Neuronal stem cell (in vitro differentiated cells): ENCODE measurements at regions not wholly inside any gene's neighbourhood (a gene's known extent, or its start where the extent isn't known, plus 50 kb on each side); places are given as distances from the start of the nearest gene placed in this dataset.
"Not testable (repeated sequence)": the region's sequence is repeated elsewhere in the genome, so short reads cannot be mapped to it uniquely, and the experiment has no call there.

Experiments used
- DNase-seq: peaks from one replicate; pipeline ENCODE4 v3.0.0-alpha.2; 2013; ENCODE audit warnings: low spot score
- H2AFZ ChIP-seq: one replicate; pipeline ENCODE4 v1.6.1; 2013; ENCODE audit warnings: mild to moderate bottlenecking, low read length, inconsistent platforms
- H2AK5ac ChIP-seq: 2 replicates; pipeline ENCODE4 v1.6.1; 2013; ENCODE audit warnings: low read depth, mild to moderate bottlenecking, inconsistent platforms, low read length, moderate library complexity, mixed read lengths
- H2BK120ac ChIP-seq: 2 replicates; pipeline ENCODE4 v1.6.1; 2013; ENCODE audit warnings: low read depth, mild to moderate bottlenecking, inconsistent platforms, low read length, moderate library complexity, mixed read lengths
- H2BK12ac ChIP-seq: one replicate; pipeline ENCODE4 v1.6.1; 2013; ENCODE audit warnings: low read length, inconsistent platforms
- H2BK15ac ChIP-seq: 2 replicates; pipeline ENCODE4 v1.6.1; 2013; ENCODE audit warnings: mild to moderate bottlenecking, low read length, inconsistent platforms, mixed read lengths
- H2BK5ac ChIP-seq: one replicate; pipeline ENCODE4 v1.6.1; 2013; ENCODE audit warnings: inconsistent platforms, mild to moderate bottlenecking, low read length, moderate library complexity
- H3K14ac ChIP-seq: one replicate; pipeline ENCODE4 v1.6.1; 2013; ENCODE audit warnings: low read length, inconsistent platforms
- H3K18ac ChIP-seq: 2 replicates; pipeline ENCODE4 v1.6.1; 2013; ENCODE audit warnings: low read length, inconsistent platforms
- H3K23ac ChIP-seq: 2 replicates; pipeline ENCODE4 v1.6.1; 2013; ENCODE audit warnings: low read depth, mild to moderate bottlenecking, mixed read lengths, low read length, inconsistent platforms; ENCODE audit not compliant: poor library complexity
- H3K27ac ChIP-seq: replicated peaks from 3 replicates; pipeline ENCODE4 v1.5.1; 2013; ENCODE audit warnings: low read length, inconsistent platforms
- H3K27me3 ChIP-seq, 3 experiments: 2 replicates each; pipeline ENCODE4 v1.6.1; 2013; ENCODE audit warnings: low read length in 3 of 3, mild to moderate bottlenecking in 2 of 3, inconsistent platforms in 1 of 3, low read depth in 1 of 3, mixed read lengths in 1 of 3, moderate library complexity in 1 of 3; ENCODE audit not compliant: control insufficient read depth in 3 of 3, insufficient read depth in 3 of 3
- H3K36me3 ChIP-seq, 2 donors: replicated peaks in 1 of 2; 2 replicates each; pipeline ENCODE4 v1.6.1; 2013; ENCODE audit warnings: low read length in 2 of 2; ENCODE audit not compliant: control insufficient read depth in 2 of 2, insufficient read depth in 2 of 2
- H3K4ac ChIP-seq: 2 replicates; pipeline ENCODE4 v1.6.1; 2013; ENCODE audit warnings: inconsistent platforms, mild to moderate bottlenecking, low read length, moderate library complexity
- H3K4me1 ChIP-seq, 2 donors: 1 replicate in 1 of 2; 2 replicates in 1 of 2; pipeline ENCODE4 v1.6.1; 2013; ENCODE audit warnings: low read length in 2 of 2, low read depth in 1 of 2; ENCODE audit not compliant: control insufficient read depth in 2 of 2, insufficient read depth in 1 of 2
- H3K4me2 ChIP-seq: one replicate; pipeline ENCODE4 v1.6.1; 2013; ENCODE audit warnings: mild to moderate bottlenecking, low read length, inconsistent platforms; ENCODE audit not compliant: insufficient read depth, poor library complexity, severe bottlenecking
- H3K4me3 ChIP-seq, 2 donors: 2 replicates each; pipeline ENCODE4 v1.5.1; 2013; ENCODE audit warnings: low read length in 2 of 2, mild to moderate bottlenecking in 2 of 2, inconsistent platforms in 1 of 2, moderate library complexity in 1 of 2
- H3K79me1 ChIP-seq: one replicate; pipeline ENCODE4 v1.6.1; 2013; ENCODE audit warnings: low read depth, mild to moderate bottlenecking, inconsistent platforms, low read length, moderate library complexity
- H3K9ac ChIP-seq: one replicate; pipeline ENCODE4 v1.6.1; 2013; ENCODE audit warnings: mild to moderate bottlenecking, low read depth, low read length, inconsistent platforms; ENCODE audit not compliant: poor library complexity
- H3K9me3 ChIP-seq, 2 donors: replicated peaks in 1 of 2; 2 replicates each; pipeline versions ENCODE3 to v1.6.1; 2013; ENCODE audit warnings: low read length in 2 of 2, mild to moderate bottlenecking in 2 of 2, inconsistent platforms in 1 of 2, low read depth in 1 of 2, mixed read lengths in 1 of 2, moderate library complexity in 1 of 2; ENCODE audit not compliant: control insufficient read depth in 2 of 2, insufficient read depth in 1 of 2
- H4K8ac ChIP-seq: one replicate; pipeline ENCODE4 v1.6.1; 2013; ENCODE audit warnings: low read depth, mild to moderate bottlenecking, inconsistent platforms, low read length, moderate library complexity
- H4K91ac ChIP-seq: one replicate; pipeline ENCODE4 v1.6.1; 2013; ENCODE audit warnings: low read length, low read depth, mild to moderate bottlenecking, inconsistent platforms; ENCODE audit not compliant: poor library complexity
- WGBS, 2 donors: extraction: QIAGEN DNeasy Blood & Tissue Kit; methylation state at CpG; one replicate each; pipeline ENCODE4 v1.1.7; 2013; ENCODE audit warnings: missing lambda C conversion rate in 2 of 2, mixed read lengths in 1 of 2; ENCODE audit not compliant: insufficient read length in 2 of 2, insufficient replicate concordance in 1 of 2; ENCODE audit errors: extremely low coverage in 2 of 2; 5-methylcytosine and 5-hydroxymethylcytosine counted together

DNA sequence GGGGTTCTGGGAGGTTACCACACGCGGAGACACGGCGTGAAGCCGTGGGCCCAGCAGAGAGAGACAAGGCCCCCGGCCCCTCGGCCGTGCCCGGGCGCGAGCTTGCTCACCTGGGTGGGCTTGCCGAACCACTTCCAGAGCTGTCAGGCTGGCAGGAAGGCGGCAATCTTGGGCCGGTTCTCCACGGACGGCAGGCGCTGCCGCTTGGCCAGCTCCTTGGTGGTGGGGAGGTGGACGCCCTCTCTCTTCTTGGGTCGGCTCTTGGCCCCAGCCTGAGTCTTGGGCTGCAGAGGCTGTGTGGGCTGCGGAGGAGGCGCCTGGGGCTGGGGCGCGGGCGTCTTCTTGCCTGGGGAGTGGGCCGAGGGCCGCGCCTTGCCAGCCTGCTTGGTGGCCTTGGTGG is 426.5 kb upstream of the ZNF722 start:
- H3K9ac ChIP-seq, H2BK120ac ChIP-seq, H4K91ac ChIP-seq, H3K9me3 ChIP-seq, H3K14ac ChIP-seq, H2AK5ac ChIP-seq, H3K4me3 ChIP-seq, H3K4me1 ChIP-seq, H2AFZ ChIP-seq, H3K23ac ChIP-seq, H4K8ac ChIP-seq, H2BK12ac ChIP-seq, H2BK5ac ChIP-seq, H3K27me3 ChIP-seq, DNase-seq, H3K79me1 ChIP-seq, H3K27ac ChIP-seq, H3K4me2 ChIP-seq, H3K18ac ChIP-seq, H2BK15ac ChIP-seq, H3K36me3 ChIP-seq, H3K4ac ChIP-seq: not testable (repeated sequence)
- WGBS, 2 donors, result no CpG with 5 or more reads among the region's 28 CpGs

DNA sequence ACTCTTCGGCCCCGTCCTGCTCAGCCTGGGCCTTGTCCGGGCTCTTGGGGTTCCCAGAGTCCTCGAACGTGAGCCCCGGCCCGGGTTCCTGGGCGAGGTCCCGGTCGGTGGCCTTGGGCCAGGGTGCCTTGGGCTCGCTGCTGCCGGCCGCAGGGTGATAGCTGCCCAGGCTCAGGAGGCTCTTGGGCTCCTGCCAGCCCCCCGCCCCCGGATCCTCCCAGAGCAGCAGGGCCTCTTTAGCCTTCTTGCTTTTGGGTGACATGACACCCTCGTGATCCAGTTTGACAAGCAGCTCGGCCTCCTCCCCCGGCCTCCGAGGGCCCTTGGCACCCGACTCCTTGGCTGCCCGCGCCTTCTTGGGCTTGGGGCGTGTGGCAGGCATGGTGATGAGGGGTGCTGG is 425.7 kb upstream of the ZNF722 start:
- H3K36me3 ChIP-seq, H2AFZ ChIP-seq, H3K4me3 ChIP-seq, H3K23ac ChIP-seq, H4K8ac ChIP-seq, H3K27me3 ChIP-seq, H2BK5ac ChIP-seq, H3K79me1 ChIP-seq, H3K14ac ChIP-seq, DNase-seq, H2AK5ac ChIP-seq, H3K9ac ChIP-seq, H2BK15ac ChIP-seq, H3K4me1 ChIP-seq, H4K91ac ChIP-seq, H3K4ac ChIP-seq, H3K9me3 ChIP-seq, H3K18ac ChIP-seq, H3K4me2 ChIP-seq, H3K27ac ChIP-seq, H2BK12ac ChIP-seq, H2BK120ac ChIP-seq: not testable (repeated sequence)
- WGBS, 2 donors, result no CpG with 5 or more reads among the region's 23 CpGs

DNA sequence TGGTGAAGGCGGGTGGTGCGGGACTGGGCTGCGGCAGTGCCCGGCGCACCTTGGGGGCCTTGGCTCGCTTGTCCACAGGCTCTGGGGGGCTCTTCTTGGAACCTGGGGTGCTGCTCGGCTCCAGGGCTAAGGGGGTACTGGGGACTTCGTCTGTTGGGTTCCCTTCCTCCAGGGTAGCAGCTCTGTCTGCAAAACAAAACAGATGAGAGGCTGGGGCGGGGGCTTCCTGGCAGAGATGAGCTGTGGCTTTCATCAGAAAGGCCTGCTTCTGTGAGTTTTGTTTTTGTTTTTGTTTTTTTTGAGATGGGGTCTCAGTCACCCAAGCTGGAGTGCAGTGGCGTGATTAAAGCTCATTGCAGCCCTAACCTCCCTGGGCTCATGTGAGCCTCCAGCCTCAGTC is 425.2 kb upstream of the ZNF722 start:
- H3K27me3 ChIP-seq, DNase-seq: not testable (repeated sequence)
- no CpG with 5 or more reads among the region's 10 CpGs for WGBS, 2 donors

DNA sequence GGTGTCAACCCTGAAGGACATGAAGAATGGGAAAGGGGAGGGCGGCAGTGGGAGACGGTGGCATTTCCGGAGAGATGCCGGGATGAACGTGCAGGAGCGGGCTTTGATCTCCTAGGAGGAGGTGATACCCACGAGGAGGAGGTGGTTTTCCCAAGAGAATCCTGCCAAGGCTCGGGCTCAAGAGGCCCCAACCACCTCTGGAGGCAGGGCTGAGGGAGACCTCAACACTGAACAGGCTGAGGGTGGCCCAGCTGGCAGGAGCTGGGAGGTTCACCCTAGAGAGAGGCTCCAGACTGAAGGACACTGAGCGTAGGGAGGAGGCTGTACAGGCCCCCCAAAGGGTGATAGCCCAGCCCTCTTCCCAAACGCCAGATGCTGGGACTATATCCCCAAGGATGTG is 422.2 kb upstream of the ZNF722 start:
- not testable (repeated sequence) for H3K18ac ChIP-seq, H3K14ac ChIP-seq, H3K9me3 ChIP-seq, H4K91ac ChIP-seq, H3K36me3 ChIP-seq, H3K79me1 ChIP-seq, H3K4me1 ChIP-seq, H3K4ac ChIP-seq, H2AFZ ChIP-seq, H3K27me3 ChIP-seq, H3K9ac ChIP-seq, H3K4me2 ChIP-seq, H4K8ac ChIP-seq, H2BK15ac ChIP-seq, DNase-seq, H2AK5ac ChIP-seq, H3K27ac ChIP-seq, H3K4me3 ChIP-seq, H2BK5ac ChIP-seq, H2BK120ac ChIP-seq, H3K23ac ChIP-seq, H2BK12ac ChIP-seq
- WGBS, 2 donors, result no CpG with 5 or more reads among the region's 10 CpGs

More for the DNA sequence above, 425.2 kb upstream of the ZNF722 start:
- not testable (repeated sequence) for H3K79me1 ChIP-seq, H2AK5ac ChIP-seq, H3K9me3 ChIP-seq, H2BK12ac ChIP-seq, H3K4me1 ChIP-seq, H2BK120ac ChIP-seq, H3K4me3 ChIP-seq, H3K14ac ChIP-seq, H3K27ac ChIP-seq, H3K23ac ChIP-seq, H4K91ac ChIP-seq, H3K18ac ChIP-seq, H2AFZ ChIP-seq, H3K9ac ChIP-seq, H3K4ac ChIP-seq, H4K8ac ChIP-seq, H2BK15ac ChIP-seq, H3K4me2 ChIP-seq, H2BK5ac ChIP-seq, H3K36me3 ChIP-seq
